Pancreas (tissue), 10 donors: ENCODE measurements at regions not wholly inside any gene's neighbourhood (a gene's known extent, or its start where the extent isn't known, plus 50 kb on each side); places are given as distances from the start of the nearest gene placed in this dataset.
A peak's percentile ranks its signal among the peaks of the same experiment; 100 is the strongest.

ENCODE experiments used
- ATAC-seq, 4 donors: fragments of 200-7000 bp; cut with Tn5 transposase; one replicate each; pipeline versions ENCODE4 v1.8.0 to v1.9.1; 2020; ENCODE audit warnings: mild to moderate bottlenecking in 4 of 4, moderate library complexity in 4 of 4
- DNase-seq, 6 donors: peaks; one replicate each; pipeline ENCODE4 v3.0.0-alpha.2; 2020
- FAIRE-seq: peaks from 2 replicates; lab custom pipeline; 2012; peaks lifted over from hg19 to GRCh38; lab: Jason Lieb, UNC
- H3K27ac ChIP-seq, 4 donors: fragments of 200-600 bp; sonication (generic); 1 replicate in 3 of 4; 2 replicates in 1 of 4; pipeline versions ENCODE4 v1.5.0 to v1.8.0; 2020
- H3K27me3 ChIP-seq, 4 donors: fragments of 200-600 bp; one replicate each; pipeline ENCODE4 v1.8.0; 2021
- H3K36me3 ChIP-seq, 3 donors: fragments of 200-600 bp; sonication (generic) in 1 of 3; one replicate each; pipeline versions ENCODE4 v1.5.0 to v1.8.0; 2020 to 2021
- H3K4me1 ChIP-seq, 3 donors: fragments of 200-600 bp; one replicate each; pipeline ENCODE4 v1.8.0; 2021
- H3K4me3 ChIP-seq, 4 donors: fragments of 200-600 bp; sonication (generic) in 2 of 4; one replicate each; pipeline versions ENCODE4 v1.5.0 to v1.8.0; 2020 to 2021
- H3K9me3 ChIP-seq, 4 donors: fragments of 200-600 bp; one replicate each; pipeline ENCODE4 v1.8.0; 2021
- WGBS, 2 donors: extraction: QIAGEN DNeasy Blood & Tissue Kit; methylation state at CpG; one replicate each; pipeline ENCODE4 v1.1.7; 2013; 5-methylcytosine and 5-hydroxymethylcytosine counted together
- intact Hi-C, 3 donors: fragments of 100-400 bp; cut with DNase I; formaldehyde crosslinking; loops; one replicate each; pipeline versions ENCODE4 v1.11.1 to v1.14.2; 2022
- TF ChIP-seq, protein P1 (sequence below), 4 donors: fragments of 200-600 bp; sonication (generic) in 3 of 4; IDR thresholded peaks; one replicate each; pipeline versions ENCODE4 v1.5.0 to v1.8.0; 2021; ENCODE audit warnings: antibody characterized with exemption in 4 of 4
- donor health status: healthy with polysubstance abuse.
- donor health status: DM: no; HTN: no; CAD: no; lungs with moderate emphysema.
- donor health status: DM: no; HTN: no; CAD: no.
- donor health status: control.
- donor health status: control.
- donor health status: Bipolar disorder and iron deficiency.
- donor health status: DM: yes; HTN: yes; CAD: no.
- donor health status: DM: no; HTN: no; CAD: no.
- donor health status: DM: no; HTN: no; CAD: no.
- donor health status: DM: yes; HTN: yes; CAD: no.

DNA sequence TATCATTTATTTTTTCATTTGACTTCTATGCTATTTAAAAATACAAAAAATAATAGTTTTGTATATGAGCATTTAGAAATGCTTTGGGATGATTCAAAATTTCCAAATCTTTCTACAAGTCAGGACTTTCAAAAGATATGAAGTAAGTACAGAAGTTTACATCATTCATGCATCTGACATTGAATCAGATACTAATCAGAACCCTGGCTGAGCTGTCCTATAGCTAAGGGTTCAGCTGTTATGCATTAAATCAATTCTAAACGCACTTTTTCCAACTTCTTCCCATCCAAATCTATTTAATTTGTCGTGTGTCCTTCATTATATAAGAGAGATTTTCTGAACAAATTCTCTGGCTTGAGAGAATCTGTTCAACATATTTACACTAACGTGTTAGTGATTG is 779.4 kb downstream of the LTN1 start:
- Histone ChIP-seq H3K9me3 (no peaks in the 10 kb centered on the region), H3K27me3 (no peaks in the 10 kb centered on the region), H3K4me1 (peaks cover 0 to 12% (median 0%) of the 10 kb centered on the region in 3 donors), H3K27ac (no peak overlapping the region), H3K36me3 (no peaks in the 10 kb centered on the region), H3K4me3 (no peak overlapping the region)
- 78 to 81% methylated on average over 3 of the region's 3 CpGs for WGBS, 2 donors
- intact Hi-C loops, result no loop called here
- ATAC-seq (no peak), DNase-seq (no peak), FAIRE-seq (no peak)
- TF ChIP-seq, protein P1, sequence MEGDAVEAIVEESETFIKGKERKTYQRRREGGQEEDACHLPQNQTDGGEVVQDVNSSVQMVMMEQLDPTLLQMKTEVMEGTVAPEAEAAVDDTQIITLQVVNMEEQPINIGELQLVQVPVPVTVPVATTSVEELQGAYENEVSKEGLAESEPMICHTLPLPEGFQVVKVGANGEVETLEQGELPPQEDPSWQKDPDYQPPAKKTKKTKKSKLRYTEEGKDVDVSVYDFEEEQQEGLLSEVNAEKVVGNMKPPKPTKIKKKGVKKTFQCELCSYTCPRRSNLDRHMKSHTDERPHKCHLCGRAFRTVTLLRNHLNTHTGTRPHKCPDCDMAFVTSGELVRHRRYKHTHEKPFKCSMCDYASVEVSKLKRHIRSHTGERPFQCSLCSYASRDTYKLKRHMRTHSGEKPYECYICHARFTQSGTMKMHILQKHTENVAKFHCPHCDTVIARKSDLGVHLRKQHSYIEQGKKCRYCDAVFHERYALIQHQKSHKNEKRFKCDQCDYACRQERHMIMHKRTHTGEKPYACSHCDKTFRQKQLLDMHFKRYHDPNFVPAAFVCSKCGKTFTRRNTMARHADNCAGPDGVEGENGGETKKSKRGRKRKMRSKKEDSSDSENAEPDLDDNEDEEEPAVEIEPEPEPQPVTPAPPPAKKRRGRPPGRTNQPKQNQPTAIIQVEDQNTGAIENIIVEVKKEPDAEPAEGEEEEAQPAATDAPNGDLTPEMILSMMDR (IDR thresholded peaks at IDR 0.05), result no peak

DNA sequence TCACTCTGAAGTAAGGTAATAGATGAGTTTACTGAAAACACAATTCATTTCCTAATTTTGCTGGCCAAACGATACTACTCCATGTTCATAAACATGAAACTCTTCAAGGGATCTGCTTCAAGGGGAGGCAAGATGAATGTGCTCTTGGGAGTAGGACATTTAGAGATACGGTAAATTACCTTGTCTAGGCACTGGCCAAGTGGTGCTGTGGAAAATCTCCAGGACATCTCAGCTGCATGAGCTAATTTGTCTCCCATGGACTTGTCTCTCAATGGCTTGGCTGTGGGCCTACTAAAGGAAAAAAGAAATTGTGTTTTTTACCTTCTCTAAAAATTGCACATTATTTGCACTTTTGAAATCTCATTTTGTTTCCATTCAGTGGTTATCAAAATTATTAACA is 780.6 kb downstream of the LTN1 start:
- H3K27ac ChIP-seq, result no peak overlapping the region
- WGBS, 2 donors, result 45 to 57% methylated on average over 2 of the region's 2 CpGs
- no peaks in the 10 kb centered on the region for H3K9me3 ChIP-seq
- peak; percentile 37 for FAIRE-seq
- TF ChIP-seq, protein P1 (IDR thresholded peaks at IDR 0.05), result no peak
- DNase-seq, result peak in 1 of 6 donors; percentile 36
- H3K36me3 ChIP-seq, result no peaks in the 10 kb centered on the region
- peak in 3 of 4 donors; percentile 40 to 78 (median 60) for ATAC-seq
- H3K27me3 ChIP-seq, result no peaks in the 10 kb centered on the region
- H3K4me3 ChIP-seq, result no peak overlapping the region
- intact Hi-C loops, result no loop called here
- peaks cover 0 to 18% (median 0%) of the 10 kb centered on the region in 3 donors for H3K4me1 ChIP-seq

DNA sequence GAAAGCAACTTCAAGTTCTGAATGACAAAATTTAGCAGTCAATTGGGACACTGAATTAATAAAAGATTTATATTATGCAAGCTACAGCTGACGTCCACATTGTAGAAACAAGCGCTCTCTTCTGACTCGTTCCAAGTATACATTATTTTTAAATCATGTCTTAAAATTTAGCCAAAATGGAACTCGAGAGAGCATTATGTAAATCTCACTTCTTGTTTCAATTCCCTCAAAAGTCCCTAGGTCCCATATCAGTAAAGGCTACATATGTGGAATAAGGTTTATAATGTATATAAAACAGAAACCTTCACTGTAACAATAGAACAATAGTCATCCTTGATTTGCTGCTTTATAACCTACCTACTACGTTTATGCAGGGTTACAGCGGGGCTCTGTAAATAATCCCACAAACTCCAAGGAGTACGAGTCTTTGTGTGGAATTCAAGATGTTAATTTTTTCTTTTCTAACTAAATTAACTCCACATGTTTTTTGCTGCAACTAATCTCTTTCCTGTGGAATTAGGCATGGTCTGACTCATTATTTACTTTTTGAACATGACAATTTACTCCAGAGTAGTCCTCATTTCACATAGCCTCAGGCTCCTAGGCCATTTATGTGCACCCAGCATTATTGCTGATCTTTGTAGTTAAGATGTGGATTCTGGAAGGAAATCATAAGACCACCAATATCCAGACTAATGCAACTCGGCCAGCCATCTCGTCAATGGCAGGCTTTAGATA is 785.1 kb downstream of the LTN1 start:
- WGBS, 2 donors, result 81 to 85% methylated on average over 9 of the region's 9 CpGs
- FAIRE-seq (no peak), DNase-seq (no peak), ATAC-seq (peak in 2 of 4 donors; percentile 73 to 77)
- no peaks in the 10 kb centered on the region for H3K36me3 ChIP-seq
- H3K27me3 ChIP-seq, result no peaks in the 10 kb centered on the region
- no peak overlapping the region for H3K4me3 ChIP-seq
- intact Hi-C loops, result no loop called here
- TF ChIP-seq, protein P1 (IDR thresholded peaks at IDR 0.05), result no peak
- H3K4me1 ChIP-seq, result peaks cover 0 to 6% (median 0%) of the 10 kb centered on the region in 3 donors
- H3K9me3 ChIP-seq, result no peaks in the 10 kb centered on the region
- H3K27ac ChIP-seq, result no peak overlapping the region

DNA sequence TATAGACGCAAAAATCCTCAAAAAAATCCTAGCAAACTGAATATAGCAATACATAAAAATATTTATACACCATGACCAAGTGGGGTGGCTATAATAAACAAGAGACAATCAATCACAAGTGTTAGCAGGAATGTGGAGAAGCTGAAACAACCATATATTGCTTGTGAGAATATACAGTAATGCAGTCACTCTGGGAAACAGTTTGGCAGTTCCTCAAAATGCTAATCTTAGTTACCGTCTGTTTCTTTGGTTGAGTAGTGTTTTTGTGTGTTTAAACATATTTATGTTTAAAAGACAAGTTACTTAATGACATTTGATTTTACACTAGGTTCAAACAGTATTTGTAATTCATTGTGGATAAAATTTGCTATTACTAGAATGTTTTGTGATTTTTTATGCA is 792.0 kb downstream of the LTN1 start:
- H3K4me3 ChIP-seq, result no peak overlapping the region
- ATAC-seq (no peak), DNase-seq (no peak), FAIRE-seq (no peak)
- H3K4me1 ChIP-seq, result no peaks in the 10 kb centered on the region
- no peaks in the 10 kb centered on the region for H3K36me3 ChIP-seq
- H3K27ac ChIP-seq, result no peak overlapping the region
- 61 to 69% methylated on average over 2 of the region's 2 CpGs for WGBS, 2 donors
- H3K9me3 ChIP-seq, result no peaks in the 10 kb centered on the region
- intact Hi-C loops, result no loop called here
- H3K27me3 ChIP-seq, result no peaks in the 10 kb centered on the region
- TF ChIP-seq, protein P1 (IDR thresholded peaks at IDR 0.05), result no peak

DNA sequence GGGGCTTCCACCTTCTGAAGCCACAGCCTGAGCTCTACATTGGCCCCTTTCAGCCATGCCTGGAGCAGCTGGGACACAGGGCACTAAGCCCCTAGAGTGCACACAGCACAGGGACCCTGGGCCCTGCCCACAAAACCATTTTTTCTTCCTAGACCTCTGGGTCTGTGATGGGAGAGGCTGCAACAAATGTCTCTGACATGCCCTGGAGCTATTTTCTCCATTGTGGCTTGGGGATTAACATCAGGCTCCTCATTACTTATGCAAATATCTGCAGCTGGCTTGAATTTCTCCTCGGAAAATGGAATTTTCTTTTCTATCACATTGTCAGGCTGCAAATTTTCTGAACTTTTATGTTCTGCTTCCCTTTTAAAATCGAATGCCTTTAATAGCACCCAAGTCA is 795.7 kb downstream of the LTN1 start:
- intact Hi-C loops, result no loop called here
- Histone ChIP-seq H3K36me3 (no peaks in the 10 kb centered on the region), H3K27ac (no peak overlapping the region), H3K4me1 (no peaks in the 10 kb centered on the region), H3K9me3 (no peaks in the 10 kb centered on the region), H3K4me3 (no peak overlapping the region), H3K27me3 (no peaks in the 10 kb centered on the region)
- FAIRE-seq (no peak), DNase-seq (no peak), ATAC-seq (no peak)
- WGBS, 2 donors, result 73 to 80% methylated on average over 2 of the region's 2 CpGs
- TF ChIP-seq, protein P1 (IDR thresholded peaks at IDR 0.05), result no peak
